WTC11 (cell line): ENCODE measurements at regions not wholly inside any gene's neighbourhood (a gene's known extent, or its start where the extent isn't known, plus 50 kb on each side); places are given as distances from the start of the nearest gene placed in this dataset.

ENCODE experiments used
- ATAC-seq: fragments of 200-7000 bp; cut with Tn5 transposase; 2 replicates; pipeline ENCODE4 v1.10.0; 2021; ENCODE audit warnings: mild to moderate bottlenecking, moderate library complexity
- CTCF ChIA-PET: fragments of 300-600 bp; sonication (Branson Sonifier 250); formaldehyde crosslinking; loops from one replicate; lab custom pipeline; 2021; ENCODE audit warnings: antibody characterized with exemption; lab: Charles Lee
- POLR2A ChIA-PET: fragments of 350-600 bp; sonication (Branson Sonifier 250); formaldehyde crosslinking; loops from one replicate; lab custom pipeline; 2021; ENCODE audit warnings: antibody characterized with exemption; lab: Charles Lee
- DNase-seq: peaks from one replicate; pipeline ENCODE4 v3.0.0; 2021; ENCODE audit warnings: low spot score
- H3K27ac Mint-ChIP-seq: 2 replicates; pipeline ENCODE4 v1.8.0; 2021; ENCODE audit warnings: mixed read lengths
- H3K27me3 Mint-ChIP-seq: 2 replicates; pipeline ENCODE4 v1.8.0; 2021; ENCODE audit warnings: low read depth, mild to moderate bottlenecking, moderate library complexity, mixed read lengths
- H3K36me3 Mint-ChIP-seq: 2 replicates; pipeline ENCODE4 v1.8.0; 2021; ENCODE audit warnings: mixed read lengths
- H3K4me1 Mint-ChIP-seq: 2 replicates; pipeline ENCODE4 v1.8.0; 2022; ENCODE audit warnings: mixed read lengths
- H3K4me3 Mint-ChIP-seq: 2 replicates; pipeline ENCODE4 v1.8.0; 2021; ENCODE audit warnings: mild to moderate bottlenecking, moderate library complexity, mixed read lengths
- H3K9me3 Mint-ChIP-seq: 2 replicates; pipeline ENCODE4 v1.8.0; 2021; ENCODE audit warnings: mixed read lengths
- ELF4 ChIP-seq: sonication (generic); formaldehyde crosslinking; IDR thresholded peaks from 2 replicates; pipeline ENCODE4 v1.8.1; 2022; ENCODE audit warnings: low read depth, mild to moderate bottlenecking, moderate library complexity, missing genetic modification reagents
- GABPB1 ChIP-seq: sonication (generic); formaldehyde crosslinking; IDR thresholded peaks from 2 replicates; pipeline ENCODE4 v1.8.1; 2023; ENCODE audit warnings: mild to moderate bottlenecking, missing genetic modification reagents
- KAT7 ChIP-seq: sonication (generic); formaldehyde crosslinking; IDR thresholded peaks from 2 replicates; pipeline ENCODE4 v1.8.1; 2023; ENCODE audit warnings: missing genetic modification reagents, mild to moderate bottlenecking, borderline replicate concordance
- MXD4 ChIP-seq: fragments of 250-450 bp; sonication (Bioruptor Pico); IDR thresholded peaks from 2 replicates; pipeline ENCODE4 v1.8.0; 2021; ENCODE audit warnings: mild to moderate bottlenecking, moderate library complexity, borderline replicate concordance
- OVOL2 ChIP-seq: fragments of 250-450 bp; sonication (Bioruptor Pico); IDR thresholded peaks from 2 replicates; pipeline ENCODE4 v1.9.0; 2021; ENCODE audit warnings: mild to moderate bottlenecking, borderline replicate concordance
- RORB ChIP-seq: fragments of 250-450 bp; sonication (Bioruptor Pico); IDR thresholded peaks from 2 replicates; pipeline ENCODE4 v1.9.0; 2021; ENCODE audit warnings: mild to moderate bottlenecking
- TCF7 ChIP-seq: sonication (generic); formaldehyde crosslinking; IDR thresholded peaks from 2 replicates; pipeline ENCODE4 v1.8.0; 2022; ENCODE audit warnings: mild to moderate bottlenecking, low read depth, missing genetic modification reagents, moderate library complexity
- ZNF138 ChIP-seq: sonication (generic); formaldehyde crosslinking; conservative IDR thresholded peaks from 2 replicates; pipeline ENCODE4 v1.8.1; 2022; ENCODE audit warnings: mild to moderate bottlenecking, moderate library complexity, missing genetic modification reagents
- ZNF232 ChIP-seq: sonication (generic); formaldehyde crosslinking; IDR thresholded peaks from 2 replicates; pipeline ENCODE4 v1.8.0; 2022; ENCODE audit warnings: mild to moderate bottlenecking, missing genetic modification reagents
- ZNF263 ChIP-seq: sonication (generic); formaldehyde crosslinking; IDR thresholded peaks from 2 replicates; pipeline ENCODE4 v1.8.1; 2022; ENCODE audit warnings: low read depth, mild to moderate bottlenecking, moderate library complexity, missing genetic modification reagents
- ZNF423 ChIP-seq: fragments of 250-450 bp; sonication (Bioruptor Pico); IDR thresholded peaks from 2 replicates; pipeline ENCODE4 v2.1.2; 2022; ENCODE audit warnings: mild to moderate bottlenecking, moderate library complexity
- TF ChIP-seq, protein P1 (sequence below): sonication (generic); formaldehyde crosslinking; IDR thresholded peaks from 2 replicates; pipeline ENCODE4 v1.8.1; 2023; ENCODE audit warnings: mild to moderate bottlenecking, missing genetic modification reagents
- TF ChIP-seq, protein P2 (sequence below): fragments of 250-450 bp; sonication (Bioruptor Pico); IDR thresholded peaks from 2 replicates; pipeline ENCODE4 v1.9.0; 2021; ENCODE audit warnings: mild to moderate bottlenecking
- TF ChIP-seq, protein P3 (sequence below): sonication (generic); formaldehyde crosslinking; conservative IDR thresholded peaks from 2 replicates; pipeline ENCODE4 v1.8.1; 2023; ENCODE audit warnings: mild to moderate bottlenecking, low read depth, missing genetic modification reagents, moderate library complexity
- TF ChIP-seq, protein P4 (sequence below): fragments of 250-450 bp; sonication (Bioruptor Pico); IDR thresholded peaks from 2 replicates; pipeline ENCODE4 v2.1.2; 2022; ENCODE audit warnings: mild to moderate bottlenecking, moderate library complexity
- TF ChIP-seq, protein P5 (sequence below): sonication (generic); formaldehyde crosslinking; IDR thresholded peaks from 2 replicates; pipeline ENCODE4 v1.8.1; 2023; ENCODE audit warnings: mild to moderate bottlenecking, moderate library complexity, missing genetic modification reagents
- TF ChIP-seq, protein P6 (sequence below): sonication (generic); formaldehyde crosslinking; IDR thresholded peaks from 2 replicates; pipeline ENCODE4 v1.8.1; 2022; ENCODE audit warnings: low read depth, mild to moderate bottlenecking, moderate library complexity, missing genetic modification reagents, borderline replicate concordance

DNA sequence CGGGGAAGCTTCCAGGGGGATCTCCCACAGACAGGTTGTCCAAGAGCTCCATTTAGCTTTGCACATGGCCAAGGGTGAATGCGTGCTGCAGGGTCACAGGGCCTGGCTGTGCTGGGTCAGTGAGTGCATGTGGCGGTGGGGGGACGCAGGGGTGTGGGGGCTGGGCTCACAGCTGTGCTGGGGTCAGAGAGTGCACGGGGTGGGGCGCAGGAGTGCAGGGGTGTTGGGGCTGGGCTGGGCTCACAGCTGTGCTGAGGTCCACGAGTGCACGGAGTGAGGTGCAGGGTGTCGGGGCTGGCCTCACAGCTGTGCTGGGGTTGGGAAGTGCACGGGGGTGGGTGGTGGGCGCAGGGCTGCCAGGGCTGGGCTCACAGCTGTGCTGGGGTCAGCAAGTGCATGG is 557.7 kb downstream of the BRD1 start:
- H3K9me3 Mint-ChIP-seq: peaks cover 4% of the 10 kb centered on the region; the same call in 1 of the 2 replicates
- ATAC-seq (peak; percentile 24), DNase-seq (peak; percentile 42)
- H3K4me1 Mint-ChIP-seq: peaks cover 40% of the 10 kb centered on the region
- ChIA-PET CTCF (interaction anchor here (0.7 to 2.3 kb wide), 4 partner anchors 14 to 223 kb away, joined by 3 to 19 read pairs (median 7); no protein-coding TSS in a partner anchor), POLR2A (interaction anchor here (0.5 kb wide), 1 partner anchor 364 kb away, joined by 4 read pairs; no protein-coding TSS in a partner anchor)
- peak overlapping the region; percentile 78; the same call in 1 of the 2 replicates for H3K27ac Mint-ChIP-seq
- peaks cover 3% of the 10 kb centered on the region for H3K36me3 Mint-ChIP-seq
- H3K4me3 Mint-ChIP-seq: peak overlapping the region; percentile 64
- peaks cover 41% of the 10 kb centered on the region for H3K27me3 Mint-ChIP-seq
- TF ChIP-seq GABPB1: no peak
- TF ChIP-seq, protein P1, sequence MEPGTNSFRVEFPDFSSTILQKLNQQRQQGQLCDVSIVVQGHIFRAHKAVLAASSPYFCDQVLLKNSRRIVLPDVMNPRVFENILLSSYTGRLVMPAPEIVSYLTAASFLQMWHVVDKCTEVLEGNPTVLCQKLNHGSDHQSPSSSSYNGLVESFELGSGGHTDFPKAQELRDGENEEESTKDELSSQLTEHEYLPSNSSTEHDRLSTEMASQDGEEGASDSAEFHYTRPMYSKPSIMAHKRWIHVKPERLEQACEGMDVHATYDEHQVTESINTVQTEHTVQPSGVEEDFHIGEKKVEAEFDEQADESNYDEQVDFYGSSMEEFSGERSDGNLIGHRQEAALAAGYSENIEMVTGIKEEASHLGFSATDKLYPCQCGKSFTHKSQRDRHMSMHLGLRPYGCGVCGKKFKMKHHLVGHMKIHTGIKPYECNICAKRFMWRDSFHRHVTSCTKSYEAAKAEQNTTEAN (CRISPR knock-in tag): no peak
- no peak for TF ChIP-seq ELF4 (CRISPR knock-in tag)
- TF ChIP-seq ZNF232: no peak
- TF ChIP-seq, protein P2, sequence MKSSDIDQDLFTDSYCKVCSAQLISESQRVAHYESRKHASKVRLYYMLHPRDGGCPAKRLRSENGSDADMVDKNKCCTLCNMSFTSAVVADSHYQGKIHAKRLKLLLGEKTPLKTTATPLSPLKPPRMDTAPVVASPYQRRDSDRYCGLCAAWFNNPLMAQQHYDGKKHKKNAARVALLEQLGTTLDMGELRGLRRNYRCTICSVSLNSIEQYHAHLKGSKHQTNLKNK (CRISPR knock-in tag): no peak
- TF ChIP-seq KAT7: no peak
- TF ChIP-seq TCF7 (CRISPR knock-in tag): no peak
- TF ChIP-seq RORB: no peak

DNA sequence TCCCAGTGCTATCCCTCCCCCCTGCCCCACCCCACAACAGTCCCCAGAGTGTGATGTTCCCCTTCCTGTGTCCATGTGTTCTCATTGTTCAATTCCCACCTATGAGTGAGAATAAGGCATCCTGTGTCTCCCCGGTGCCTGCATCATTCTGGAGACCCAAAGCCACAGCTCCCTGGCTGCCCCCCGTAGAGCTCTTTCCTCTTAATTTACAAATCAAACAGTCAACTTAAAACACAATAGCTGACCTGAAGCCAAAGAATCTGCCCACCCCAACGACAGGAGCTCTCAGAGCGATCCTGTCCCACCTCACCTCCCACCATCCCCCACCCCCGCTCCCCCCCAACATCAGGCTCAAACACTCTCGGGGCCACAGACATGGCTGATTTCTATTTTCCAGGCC is 558.3 kb downstream of the BRD1 start:
- CTCF ChIA-PET: interaction anchor here (1.3 to 2.3 kb wide), 3 partner anchors 15 to 223 kb away, joined by 5 to 19 read pairs (median 9); no protein-coding TSS in a partner anchor
- TF ChIP-seq MXD4 (CRISPR knock-in tag) (no peak), ZNF423 (CRISPR knock-in tag) (0 out of 2 replicates have a peak, but pooled peaks have one; percentile 10), ZNF263 (CRISPR knock-in tag) (no peak), OVOL2 (CRISPR knock-in tag) (no peak), ZNF138 (CRISPR knock-in tag) (no peak)
- TF ChIP-seq, protein P3, sequence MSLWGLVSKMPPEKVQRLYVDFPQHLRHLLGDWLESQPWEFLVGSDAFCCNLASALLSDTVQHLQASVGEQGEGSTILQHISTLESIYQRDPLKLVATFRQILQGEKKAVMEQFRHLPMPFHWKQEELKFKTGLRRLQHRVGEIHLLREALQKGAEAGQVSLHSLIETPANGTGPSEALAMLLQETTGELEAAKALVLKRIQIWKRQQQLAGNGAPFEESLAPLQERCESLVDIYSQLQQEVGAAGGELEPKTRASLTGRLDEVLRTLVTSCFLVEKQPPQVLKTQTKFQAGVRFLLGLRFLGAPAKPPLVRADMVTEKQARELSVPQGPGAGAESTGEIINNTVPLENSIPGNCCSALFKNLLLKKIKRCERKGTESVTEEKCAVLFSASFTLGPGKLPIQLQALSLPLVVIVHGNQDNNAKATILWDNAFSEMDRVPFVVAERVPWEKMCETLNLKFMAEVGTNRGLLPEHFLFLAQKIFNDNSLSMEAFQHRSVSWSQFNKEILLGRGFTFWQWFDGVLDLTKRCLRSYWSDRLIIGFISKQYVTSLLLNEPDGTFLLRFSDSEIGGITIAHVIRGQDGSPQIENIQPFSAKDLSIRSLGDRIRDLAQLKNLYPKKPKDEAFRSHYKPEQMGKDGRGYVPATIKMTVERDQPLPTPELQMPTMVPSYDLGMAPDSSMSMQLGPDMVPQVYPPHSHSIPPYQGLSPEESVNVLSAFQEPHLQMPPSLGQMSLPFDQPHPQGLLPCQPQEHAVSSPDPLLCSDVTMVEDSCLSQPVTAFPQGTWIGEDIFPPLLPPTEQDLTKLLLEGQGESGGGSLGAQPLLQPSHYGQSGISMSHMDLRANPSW: no peak
- TF ChIP-seq, protein P4, sequence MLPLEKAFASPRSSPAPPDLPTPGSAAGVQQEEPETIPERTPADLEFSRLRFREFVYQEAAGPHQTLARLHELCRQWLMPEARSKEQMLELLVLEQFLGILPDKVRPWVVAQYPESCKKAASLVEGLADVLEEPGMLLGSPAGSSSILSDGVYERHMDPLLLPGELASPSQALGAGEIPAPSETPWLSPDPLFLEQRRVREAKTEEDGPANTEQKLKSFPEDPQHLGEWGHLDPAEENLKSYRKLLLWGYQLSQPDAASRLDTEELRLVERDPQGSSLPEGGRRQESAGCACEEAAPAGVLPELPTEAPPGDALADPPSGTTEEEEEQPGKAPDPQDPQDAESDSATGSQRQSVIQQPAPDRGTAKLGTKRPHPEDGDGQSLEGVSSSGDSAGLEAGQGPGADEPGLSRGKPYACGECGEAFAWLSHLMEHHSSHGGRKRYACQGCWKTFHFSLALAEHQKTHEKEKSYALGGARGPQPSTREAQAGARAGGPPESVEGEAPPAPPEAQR (CRISPR knock-in tag): no peak
- TF ChIP-seq, protein P5, sequence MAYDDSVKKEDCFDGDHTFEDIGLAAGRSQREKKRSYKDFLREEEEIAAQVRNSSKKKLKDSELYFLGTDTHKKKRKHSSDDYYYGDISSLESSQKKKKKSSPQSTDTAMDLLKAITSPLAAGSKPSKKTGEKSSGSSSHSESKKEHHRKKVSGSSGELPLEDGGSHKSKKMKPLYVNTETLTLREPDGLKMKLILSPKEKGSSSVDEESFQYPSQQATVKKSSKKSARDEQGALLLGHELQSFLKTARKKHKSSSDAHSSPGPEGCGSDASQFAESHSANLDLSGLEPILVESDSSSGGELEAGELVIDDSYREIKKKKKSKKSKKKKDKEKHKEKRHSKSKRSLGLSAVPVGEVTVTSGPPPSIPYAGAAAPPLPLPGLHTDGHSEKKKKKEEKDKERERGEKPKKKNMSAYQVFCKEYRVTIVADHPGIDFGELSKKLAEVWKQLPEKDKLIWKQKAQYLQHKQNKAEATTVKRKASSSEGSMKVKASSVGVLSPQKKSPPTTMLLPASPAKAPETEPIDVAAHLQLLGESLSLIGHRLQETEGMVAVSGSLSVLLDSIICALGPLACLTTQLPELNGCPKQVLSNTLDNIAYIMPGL (CRISPR knock-in tag): no peak
- TF ChIP-seq, protein P6, sequence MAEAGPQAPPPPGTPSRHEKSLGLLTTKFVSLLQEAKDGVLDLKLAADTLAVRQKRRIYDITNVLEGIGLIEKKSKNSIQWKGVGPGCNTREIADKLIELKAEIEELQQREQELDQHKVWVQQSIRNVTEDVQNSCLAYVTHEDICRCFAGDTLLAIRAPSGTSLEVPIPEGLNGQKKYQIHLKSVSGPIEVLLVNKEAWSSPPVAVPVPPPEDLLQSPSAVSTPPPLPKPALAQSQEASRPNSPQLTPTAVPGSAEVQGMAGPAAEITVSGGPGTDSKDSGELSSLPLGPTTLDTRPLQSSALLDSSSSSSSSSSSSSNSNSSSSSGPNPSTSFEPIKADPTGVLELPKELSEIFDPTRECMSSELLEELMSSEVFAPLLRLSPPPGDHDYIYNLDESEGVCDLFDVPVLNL: no peak
- ATAC-seq (peak; percentile 75), DNase-seq (peak; percentile 66)
- POLR2A ChIA-PET: no interaction called here
- Mint-ChIP-seq H3K36me3 (peaks cover 3% of the 10 kb centered on the region), H3K27me3 (peaks cover 36% of the 10 kb centered on the region), H3K4me1 (peaks cover 40% of the 10 kb centered on the region), H3K4me3 (peak overlapping the region; percentile 64), H3K27ac (peak overlapping the region; percentile 58; the same call in 1 of the 2 replicates), H3K9me3 (peaks cover 4% of the 10 kb centered on the region; the same call in 1 of the 2 replicates)
